ENCODE measurements at regions not wholly inside any gene's neighbourhood (a gene's known extent, or its start where the extent isn't known, plus 50 kb on each side); places are given as distances from the start of the nearest gene placed in this dataset.

- no peak overlapping the region for H3K4me3 Mint-ChIP-seq
- peak overlapping the region in 2 of 3 experiments; percentile 8 to 63 for H3K27ac Mint-ChIP-seq
- H3K27me3 Mint-ChIP-seq (ENCODE audit: low read depth) = no peaks in the 10 kb centered on the region
- TF ChIP-seq CTCF (IDR thresholded peaks at IDR 0.05; ENCODE audit: unreplicated experiment in 3 of 3) = no peak
- H3K9me3 Mint-ChIP-seq = peaks cover 8% of the 10 kb centered on the region
- H3K36me3 Mint-ChIP-seq (ENCODE audit: low read depth) = peaks cover 5% of the 10 kb centered on the region
- peaks cover 36% of the 10 kb centered on the region for H3K4me1 Mint-ChIP-seq
Observed at GRCh38 chr21:32094804-32095203, 184.0 kb downstream of the MIS18A start.

GRCh38 chr21:32093646-32094462 is 185.0 kb downstream of the MIS18A start:
- H3K4me3 Mint-ChIP-seq = no peak overlapping the region
- H3K9me3 Mint-ChIP-seq = peaks cover 8% of the 10 kb centered on the region
- peaks cover 32% of the 10 kb centered on the region for H3K4me1 Mint-ChIP-seq
- H3K36me3 Mint-ChIP-seq (ENCODE audit: low read depth) = peaks cover 5% of the 10 kb centered on the region
- H3K27ac Mint-ChIP-seq = no peak overlapping the region
- no peaks in the 10 kb centered on the region for H3K27me3 Mint-ChIP-seq (ENCODE audit: low read depth)
- TF ChIP-seq CTCF (IDR thresholded peaks at IDR 0.05; ENCODE audit: unreplicated experiment in 3 of 3) = no peak

- no peak overlapping the region for H3K27ac Mint-ChIP-seq
- H3K27me3 Mint-ChIP-seq (ENCODE audit: low read depth) = no peaks in the 10 kb centered on the region
- TF ChIP-seq CTCF (IDR thresholded peaks at IDR 0.05; ENCODE audit: unreplicated experiment in 3 of 3) = no peak
- H3K9me3 Mint-ChIP-seq = peaks cover 8% of the 10 kb centered on the region
- peaks cover 5% of the 10 kb centered on the region for H3K36me3 Mint-ChIP-seq (ENCODE audit: low read depth)
- H3K4me1 Mint-ChIP-seq = peaks cover 22% of the 10 kb centered on the region
- H3K4me3 Mint-ChIP-seq = no peak overlapping the region
Observed at GRCh38 chr21:32090956-32091355, 187.9 kb downstream of the MIS18A start.

- Mint-ChIP-seq H3K36me3 (ENCODE audit: low read depth) (peaks cover 3% of the 10 kb centered on the region), H3K27ac (no peak overlapping the region), H3K4me1 (peaks cover 17% of the 10 kb centered on the region), H3K4me3 (no peak overlapping the region), H3K27me3 (ENCODE audit: low read depth) (no peaks in the 10 kb centered on the region), H3K9me3 (peaks cover 8% of the 10 kb centered on the region)
- TF ChIP-seq CTCF (IDR thresholded peaks at IDR 0.05; ENCODE audit: unreplicated experiment in 3 of 3) = no peak
Observed at GRCh38 chr21:32089766-32090165, 189.1 kb downstream of the MIS18A start.

GRCh38 chr21:32088471-32088870 is 190.4 kb downstream of the MIS18A start:
- H3K9me3 Mint-ChIP-seq = peaks cover 4% of the 10 kb centered on the region
- H3K27me3 Mint-ChIP-seq (ENCODE audit: low read depth) = no peaks in the 10 kb centered on the region
- peaks cover 11% of the 10 kb centered on the region for H3K4me1 Mint-ChIP-seq
- H3K27ac Mint-ChIP-seq = no peak overlapping the region
- H3K36me3 Mint-ChIP-seq (ENCODE audit: low read depth) = no peaks in the 10 kb centered on the region
- H3K4me3 Mint-ChIP-seq = no peak overlapping the region
- TF ChIP-seq CTCF (IDR thresholded peaks at IDR 0.05; ENCODE audit: unreplicated experiment in 3 of 3) = no peak

- peaks cover 21% of the 10 kb centered on the region for H3K4me1 Mint-ChIP-seq
- TF ChIP-seq CTCF (IDR thresholded peaks at IDR 0.05; ENCODE audit: unreplicated experiment in 3 of 3) = no peak
- H3K4me3 Mint-ChIP-seq = no peak overlapping the region
- H3K27ac Mint-ChIP-seq = no peak overlapping the region
- no peaks in the 10 kb centered on the region for H3K27me3 Mint-ChIP-seq (ENCODE audit: low read depth)
- H3K36me3 Mint-ChIP-seq (ENCODE audit: low read depth) = no peaks in the 10 kb centered on the region
- H3K9me3 Mint-ChIP-seq = no peaks in the 10 kb centered on the region
Observed at GRCh38 chr21:32087447-32087846, 191.4 kb downstream of the MIS18A start.
